GM12878 (cell line): ENCODE measurements at regions not wholly inside any gene's neighbourhood (a gene's known extent, or its start where the extent isn't known, plus 50 kb on each side); places are given as distances from the start of the nearest gene placed in this dataset.

Source experiments
- ATAC-seq: fragments of 200-7000 bp; cut with Tn5 transposase; 3 replicates; pipeline ENCODE4 v1.9.1; 2020; ENCODE audit warnings: mild to moderate bottlenecking, moderate library complexity
- BruUV-seq: library from RNA; stranded (reverse); fragments of 400-500 nt; replicated peaks from 2 replicates; lab custom pipeline; 2021; lab: Mats Ljungman, UMichigan
- CTCF ChIA-PET: fragments of 300-600 bp; sonication (Branson Sonifier 250); formaldehyde crosslinking; extraction: SDS; loops from one replicate; lab custom pipeline; 2021; ENCODE audit warnings: inconsistent platforms; lab: Yijun Ruan, JAX
- POLR2A ChIA-PET: fragments of 350-600 bp; formaldehyde crosslinking; extraction: SDS; loops from one replicate; lab custom pipeline; 2021; ENCODE audit warnings: inconsistent platforms; lab: Charles Lee
- RAD21 ChIA-PET: fragments of 300-600 bp; sonication (Branson Sonifier 250); formaldehyde crosslinking; loops from one replicate; lab custom pipeline; 2023; ENCODE audit warnings: antibody characterized with exemption; ENCODE audit not compliant: unreplicated experiment; lab: Charles Lee
- SMC1A ChIA-PET: fragments of 300-600 bp; sonication (Branson Sonifier 250); formaldehyde crosslinking; loops from one replicate; lab custom pipeline; 2023; ENCODE audit not compliant: unreplicated experiment, uncharacterized antibody; lab: Charles Lee
- DNase-seq: peaks from one replicate; pipeline ENCODE4 v3.0.0-alpha.2; 2011; ENCODE audit warnings: low read depth, low spot score
- FAIRE-seq: peaks from 3 replicates; lab custom pipeline; 2011; peaks lifted over from hg19 to GRCh38; lab: Jason Lieb, UNC
- H2AFZ ChIP-seq: 2 replicates; pipeline ENCODE4 v1.6.0; 2011; ENCODE audit warnings: low read depth, low read length, control low read depth; ENCODE audit not compliant: control insufficient read depth
- H3K27ac ChIP-seq: 2 replicates; pipeline ENCODE4 v1.5.1; 2011; ENCODE audit warnings: control low read depth; ENCODE audit not compliant: control insufficient read depth, insufficient read depth
- H3K27me3 ChIP-seq, 2 experiments: replicated peaks in 1 of 2; 2 replicates each; pipeline versions ENCODE4 v1.6.0 to v1.6.1; 2011; ENCODE audit warnings: low read length in 1 of 2; ENCODE audit not compliant: control insufficient read depth in 2 of 2, insufficient read depth in 2 of 2
- H3K36me3 ChIP-seq, 2 experiments: 2 replicates each; pipeline ENCODE4 v1.5.1; 2011; ENCODE audit warnings: low read length in 1 of 2; ENCODE audit not compliant: control insufficient read depth in 2 of 2, insufficient read depth in 2 of 2
- H3K4me1 ChIP-seq: 2 replicates; pipeline ENCODE4 v1.6.1; 2011; ENCODE audit warnings: mild to moderate bottlenecking, low read length, moderate library complexity, mixed read lengths; ENCODE audit not compliant: control insufficient read depth, insufficient read depth
- H3K4me2 ChIP-seq: 2 replicates; pipeline ENCODE4 v1.6.0; 2011; ENCODE audit warnings: control low read depth; ENCODE audit not compliant: control insufficient read depth, insufficient read depth
- H3K4me3 ChIP-seq: fragments of 200-600 bp; sonication (generic); 2 replicates; pipeline ENCODE4 v1.5.1; 2016
- H3K79me2 ChIP-seq: 2 replicates; pipeline ENCODE4 v1.6.0; 2011; ENCODE audit warnings: low read length; ENCODE audit not compliant: control insufficient read depth, insufficient read depth
- H3K9ac ChIP-seq: 2 replicates; pipeline ENCODE4 v1.8.0; 2011; ENCODE audit warnings: low read length, control low read depth, mixed read lengths; ENCODE audit not compliant: control insufficient read depth, insufficient read depth
- H3K9me3 ChIP-seq: replicated peaks from 3 replicates; pipeline ENCODE4 v1.5.1; 2011; ENCODE audit warnings: mild to moderate bottlenecking, low read length; ENCODE audit not compliant: control insufficient read depth, insufficient read depth
- H4K20me1 ChIP-seq: 2 replicates; pipeline ENCODE4 v1.6.0; 2011; ENCODE audit not compliant: control insufficient read depth, insufficient read depth
- CBFB ChIP-seq: IDR thresholded peaks from 2 replicates; pipeline ENCODE4 v1.6.1; 2016; ENCODE audit warnings: antibody characterized with exemption, low read depth
- FOXM1 ChIP-seq: IDR thresholded peaks from 2 replicates; pipeline ENCODE4 v1.6.1; 2012; ENCODE audit warnings: low read depth, mild to moderate bottlenecking, inconsistent platforms, low read length, moderate library complexity
- GABPA ChIP-seq: IDR thresholded peaks from 2 replicates; pipeline ENCODE4 v1.6.1; 2014; ENCODE audit warnings: antibody characterized with exemption, low read depth, mild to moderate bottlenecking, inconsistent platforms
- HCFC1 ChIP-seq: fragments of 150-350 bp; IDR thresholded peaks from 2 replicates; pipeline ENCODE4 v1.6.1; 2014; ENCODE audit warnings: low read length
- IKZF2 ChIP-seq, 2 experiments: fragments of 450-650 bp; IDR thresholded peaks; 2 replicates each; pipeline ENCODE4 v1.6.1; 2017; ENCODE audit warnings: mild to moderate bottlenecking in 2 of 2, moderate library complexity in 2 of 2
- MYB ChIP-seq: fragments of 150-350 bp; IDR thresholded peaks from 2 replicates; pipeline ENCODE4 v1.6.1; 2014; ENCODE audit warnings: mild to moderate bottlenecking, low read depth, low read length, borderline replicate concordance
- NBN ChIP-seq: fragments of 450-650 bp; IDR thresholded peaks from 2 replicates; pipeline ENCODE4 v1.6.1; 2016
- NFIC ChIP-seq: IDR thresholded peaks from 2 replicates; pipeline ENCODE4 v1.6.1; 2012; ENCODE audit warnings: low read depth, mild to moderate bottlenecking, inconsistent platforms, low read length, moderate library complexity
- NFXL1 ChIP-seq: fragments of 450-650 bp; IDR thresholded peaks from 2 replicates; pipeline ENCODE4 v1.6.1; 2017; ENCODE audit warnings: antibody characterized with exemption, mild to moderate bottlenecking, borderline replicate concordance
- NFYA ChIP-seq: IDR thresholded peaks from 2 replicates; pipeline ENCODE4 v1.6.1; 2011; ENCODE audit warnings: low read depth, mild to moderate bottlenecking, low read length, improper control_type of control experiment, borderline replicate concordance
- PAX5 ChIP-seq: IDR thresholded peaks from 2 replicates; pipeline ENCODE4 v1.6.1; 2011; ENCODE audit warnings: low read depth, low read length, borderline replicate concordance
- PAX8 ChIP-seq: fragments of 450-650 bp; IDR thresholded peaks from 2 replicates; pipeline ENCODE4 v1.6.1; 2017; ENCODE audit warnings: mild to moderate bottlenecking, moderate library complexity
- USF1 ChIP-seq: IDR thresholded peaks from 2 replicates; pipeline ENCODE4 v1.6.1; 2011; ENCODE audit warnings: borderline replicate concordance, low read depth, mild to moderate bottlenecking, moderate library complexity, mixed read lengths, low read length; ENCODE audit not compliant: insufficient read depth; ENCODE audit errors: extremely low read length
- ZBTB40 ChIP-seq: fragments of 450-650 bp; IDR thresholded peaks from 2 replicates; pipeline ENCODE4 v1.6.1; 2016; ENCODE audit warnings: mild to moderate bottlenecking, moderate library complexity, borderline replicate concordance
- WGBS: methylation state at CpG from one replicate; pipeline ENCODE4 v1.1.6; 2016; ENCODE audit warnings: low lambda C conversion rate; ENCODE audit not compliant: insufficient replicate concordance, insufficient coverage; ENCODE audit errors: missing lambda C conversion rate; 5-methylcytosine and 5-hydroxymethylcytosine counted together
- in situ Hi-C: fragments of 300-500 bp; cut with MboI; formaldehyde crosslinking; loops from 9 replicates; pipeline ENCODE4 v1.14.3; 2018; ENCODE audit warnings: mixed read lengths
- intact Hi-C: fragments of 100-400 bp; cut with micrococcal nuclease; formaldehyde crosslinking; loops from one replicate; pipeline ENCODE4 v1.14.2; 2022; ENCODE audit not compliant: unreplicated experiment
- TF ChIP-seq, protein P1 (sequence below): fragments of 450-650 bp; IDR thresholded peaks from 2 replicates; pipeline ENCODE4 v1.6.1; 2017; ENCODE audit warnings: antibody characterized with exemption, mild to moderate bottlenecking, moderate library complexity

GRCh38 chr9:79312686-79313421 is 258.9 kb upstream of the TLE4 start:
- DNase-seq: no peak
- no peaks in the 10 kb centered on the region for H3K9me3 ChIP-seq
- H3K27me3 ChIP-seq: no peaks in the 10 kb centered on the region
- no peak overlapping the region for H3K9ac ChIP-seq
- no peaks in the 10 kb centered on the region for H4K20me1 ChIP-seq
- no peak for FAIRE-seq
- H3K36me3 ChIP-seq: no peaks in the 10 kb centered on the region
- no peak overlapping the region for H3K4me3 ChIP-seq
- RAD21 ChIA-PET: no interaction called here
- H3K4me2 ChIP-seq: no peak overlapping the region
- POLR2A ChIA-PET: no interaction called here
- no TSS peak for BruUV-seq
- H3K27ac ChIP-seq: no peak overlapping the region
- in situ Hi-C loops: no loop called here
- no peak for ATAC-seq
- H3K79me2 ChIP-seq: no peaks in the 10 kb centered on the region
- no peak overlapping the region for H2AFZ ChIP-seq
- no peaks in the 10 kb centered on the region for H3K4me1 ChIP-seq
- intact Hi-C loops: no loop called here
- CTCF ChIA-PET: interaction anchor here (0.5 kb wide), 1 partner anchor 98 kb away, joined by 3 read pairs; no protein-coding TSS in a partner anchor
- 46% methylated on average over 13 of the region's 13 CpGs for WGBS
- no peak for TF ChIP-seq PAX8
- TF ChIP-seq, protein P1, sequence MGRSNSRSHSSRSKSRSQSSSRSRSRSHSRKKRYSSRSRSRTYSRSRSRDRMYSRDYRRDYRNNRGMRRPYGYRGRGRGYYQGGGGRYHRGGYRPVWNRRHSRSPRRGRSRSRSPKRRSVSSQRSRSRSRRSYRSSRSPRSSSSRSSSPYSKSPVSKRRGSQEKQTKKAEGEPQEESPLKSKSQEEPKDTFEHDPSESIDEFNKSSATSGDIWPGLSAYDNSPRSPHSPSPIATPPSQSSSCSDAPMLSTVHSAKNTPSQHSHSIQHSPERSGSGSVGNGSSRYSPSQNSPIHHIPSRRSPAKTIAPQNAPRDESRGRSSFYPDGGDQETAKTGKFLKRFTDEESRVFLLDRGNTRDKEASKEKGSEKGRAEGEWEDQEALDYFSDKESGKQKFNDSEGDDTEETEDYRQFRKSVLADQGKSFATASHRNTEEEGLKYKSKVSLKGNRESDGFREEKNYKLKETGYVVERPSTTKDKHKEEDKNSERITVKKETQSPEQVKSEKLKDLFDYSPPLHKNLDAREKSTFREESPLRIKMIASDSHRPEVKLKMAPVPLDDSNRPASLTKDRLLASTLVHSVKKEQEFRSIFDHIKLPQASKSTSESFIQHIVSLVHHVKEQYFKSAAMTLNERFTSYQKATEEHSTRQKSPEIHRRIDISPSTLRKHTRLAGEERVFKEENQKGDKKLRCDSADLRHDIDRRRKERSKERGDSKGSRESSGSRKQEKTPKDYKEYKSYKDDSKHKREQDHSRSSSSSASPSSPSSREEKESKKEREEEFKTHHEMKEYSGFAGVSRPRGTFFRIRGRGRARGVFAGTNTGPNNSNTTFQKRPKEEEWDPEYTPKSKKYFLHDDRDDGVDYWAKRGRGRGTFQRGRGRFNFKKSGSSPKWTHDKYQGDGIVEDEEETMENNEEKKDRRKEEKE: no peak
- TF ChIP-seq FOXM1: no peak
- no peak for TF ChIP-seq GABPA
- no peak for TF ChIP-seq IKZF2 (IDR thresholded peaks at IDR 0.05)
- TF ChIP-seq MYB: no peak
- TF ChIP-seq NBN: no peak
- TF ChIP-seq USF1: no peak
- TF ChIP-seq PAX5: no peak
- TF ChIP-seq NFIC: no peak
- no peak for TF ChIP-seq NFYA
- TF ChIP-seq HCFC1: no peak
- TF ChIP-seq ZBTB40: no peak
- no peak for TF ChIP-seq NFXL1
- TF ChIP-seq CBFB: no peak
- SMC1A ChIA-PET: no interaction called here
